ENCODE measurements at regions not wholly inside any gene's neighbourhood (a gene's known extent, or its start where the extent isn't known, plus 50 kb on each side); places are given as distances from the start of the nearest gene placed in this dataset.

DNA sequence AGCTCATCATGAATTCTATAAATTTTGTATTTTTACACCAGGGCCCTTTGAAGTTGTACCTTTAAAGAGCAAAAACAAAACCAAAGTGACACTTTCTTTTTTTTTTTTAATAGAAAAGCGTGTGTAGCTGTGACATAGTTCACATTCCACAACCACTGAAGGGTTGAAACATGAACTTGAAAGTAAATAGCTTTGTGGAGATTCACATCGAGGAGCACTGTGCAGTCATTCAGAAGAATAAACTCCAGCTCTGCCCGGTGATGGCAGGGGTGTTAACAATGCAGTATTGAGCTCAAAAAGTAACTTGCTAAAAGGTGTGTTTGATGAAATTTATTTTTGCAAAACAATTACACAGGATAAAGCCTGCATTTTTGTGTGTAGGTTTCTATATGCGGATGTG, 1166.2 kb downstream of the TBC1D22A start:
- TF ChIP-seq POLR2AphosphoS5 (IDR thresholded peaks at IDR 0.05; ENCODE audit: low read depth, low read length) (no peak), POU2F2 (IDR thresholded peaks at IDR 0.05; ENCODE audit: low read depth, low read length) (no peak), TAF1 (IDR thresholded peaks at IDR 0.05; ENCODE audit: low read depth, low read length) (no peak), POLR2A (IDR thresholded peaks at IDR 0.05; ENCODE audit: low read depth, low read length) (no peak)

All from GM12891 (cell line).